ENCODE measurements at regions not wholly inside any gene's neighbourhood (a gene's known extent, or its start where the extent isn't known, plus 50 kb on each side); places are given as distances from the start of the nearest gene placed in this dataset.
"Not testable (repeated sequence)": the region's sequence is repeated elsewhere in the genome, so short reads cannot be mapped to it uniquely, and the experiment has no call there.

- Histone ChIP-seq H3K27ac (no peak overlapping the region), H3K4me3 (no peak overlapping the region), H3K4me1 (no peaks in the 10 kb centered on the region), H3K27me3 (ENCODE audit: insufficient read depth in 3 of 3, low read length in 2 of 3) (no peaks in the 10 kb centered on the region), H3K9me3 (no peaks in the 10 kb centered on the region), H3K36me3 (ENCODE audit: insufficient read depth in 1 of 2, low read depth in 1 of 2) (no peaks in the 10 kb centered on the region)
- DNase-seq (no peak), ATAC-seq (no peak)
- 78 to 91% (median 83%) methylated on average over 1 of the region's 1 CpG for WGBS, 3 donors
- no peak for TF ChIP-seq CTCF (IDR thresholded peaks at IDR 0.05)
- intact Hi-C loops (cut with DNase I), result no loop called here
These were observed 113.1 kb upstream of the XIRP2 start for GRCh38 chr2:166775176-166775575.

GRCh38 chr2:166773308-166773949 is 114.9 kb upstream of the XIRP2 start:
- intact Hi-C loops (cut with DNase I), result no loop called here
- H3K4me3 ChIP-seq, result no peak overlapping the region
- 73 to 78% (median 78%) methylated on average over 3 of the region's 3 CpGs for WGBS, 3 donors

DNA sequence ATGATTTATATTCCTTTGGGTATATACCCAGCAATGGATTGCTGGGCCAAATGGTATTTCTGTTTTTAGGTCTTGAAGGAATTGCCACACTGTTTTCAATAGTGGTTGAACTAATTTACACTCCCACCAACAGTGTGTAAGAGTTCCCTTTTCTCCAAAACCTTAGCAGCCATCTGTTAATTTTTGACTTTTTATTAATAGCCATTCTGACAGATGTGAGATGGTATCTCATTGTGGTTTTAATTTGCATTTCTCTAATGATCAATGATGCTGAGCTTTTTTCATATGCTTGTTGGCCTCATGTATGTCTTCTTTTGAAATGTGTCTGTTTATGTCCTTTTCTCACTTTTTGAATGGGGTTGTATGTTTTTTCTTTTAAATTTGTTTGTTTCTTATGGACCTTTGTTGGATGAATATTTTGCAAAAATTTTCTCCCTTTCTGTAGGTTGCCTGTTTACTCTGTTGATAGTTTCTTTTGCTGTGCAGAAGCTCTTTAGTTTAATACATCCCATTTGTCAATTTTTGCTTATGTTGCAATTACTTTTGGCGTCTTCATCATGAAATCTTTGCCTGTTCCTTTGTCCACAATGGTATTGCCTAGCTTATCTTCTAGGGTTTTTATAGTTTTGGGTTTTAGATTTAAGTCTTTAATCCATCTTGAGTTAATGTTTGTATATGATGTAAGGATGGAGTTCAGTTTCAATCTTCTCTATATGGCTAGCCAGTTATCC is 119.7 kb upstream of the XIRP2 start:
- WGBS, 3 donors, result 39 to 97% (median 52%) methylated on average over 1 of the region's 1 CpG
- no peak for DNase-seq
- no peaks in the 10 kb centered on the region for H3K27me3 ChIP-seq (ENCODE audit: insufficient read depth in 3 of 3, low read length in 2 of 3)
- no peaks in the 10 kb centered on the region for H3K36me3 ChIP-seq (ENCODE audit: insufficient read depth in 1 of 2, low read depth in 1 of 2)
- TF ChIP-seq CTCF (IDR thresholded peaks at IDR 0.05), result no peak
- intact Hi-C loops (cut with DNase I), result no loop called here
- H3K4me1 ChIP-seq, result no peaks in the 10 kb centered on the region
- H3K4me3 ChIP-seq, result no peak overlapping the region
- ATAC-seq, result no peak
- no peak overlapping the region for H3K27ac ChIP-seq
- H3K9me3 ChIP-seq, result peaks cover 14% of the 10 kb centered on the region

More at GRCh38 chr2:166773308-166773949, 114.9 kb upstream of the XIRP2 start:
- ATAC-seq, result no peak
- Histone ChIP-seq H3K9me3 (peaks cover 14% of the 10 kb centered on the region), H3K36me3 (ENCODE audit: insufficient read depth in 1 of 2, low read depth in 1 of 2) (no peaks in the 10 kb centered on the region), H3K4me1 (no peaks in the 10 kb centered on the region), H3K27me3 (ENCODE audit: insufficient read depth in 3 of 3, low read length in 2 of 3) (no peaks in the 10 kb centered on the region), H3K27ac (no peak overlapping the region)
- DNase-seq, result no peak
- no peak for TF ChIP-seq CTCF (IDR thresholded peaks at IDR 0.05)

GRCh38 chr2:166766769-166767322 is 121.4 kb upstream of the XIRP2 start:
- H3K9me3 ChIP-seq, result peaks cover 14% of the 10 kb centered on the region
- 79 to 84% (median 83%) methylated on average over 13 of the region's 13 CpGs for WGBS, 3 donors
- DNase-seq; H3K4me3 ChIP-seq; H3K4me1 ChIP-seq; intact Hi-C loops (cut with DNase I); H3K36me3 ChIP-seq (ENCODE audit: insufficient read depth in 1 of 2, low read depth in 1 of 2); H3K27ac ChIP-seq; H3K27me3 ChIP-seq (ENCODE audit: insufficient read depth in 3 of 3, low read length in 2 of 3); ATAC-seq: not testable (repeated sequence)

DNA sequence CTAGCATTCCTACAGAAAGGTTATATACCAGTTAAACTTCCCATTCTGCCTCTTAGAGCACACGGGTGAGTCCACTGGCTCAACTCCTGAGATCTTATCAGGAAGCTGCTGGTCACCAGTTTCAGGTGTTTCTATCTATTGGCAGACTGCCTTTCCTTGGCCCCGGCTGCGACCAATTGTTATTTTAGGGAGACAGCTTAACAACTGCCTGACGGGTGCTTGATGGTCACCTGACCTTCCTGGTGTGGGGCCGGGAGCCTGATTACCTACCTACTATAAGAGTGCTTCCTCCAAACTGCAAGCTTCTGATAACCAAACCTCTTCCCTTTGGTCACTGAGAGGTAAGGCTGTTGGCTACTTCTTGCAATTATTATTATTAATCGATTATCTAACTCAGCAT is 122.1 kb upstream of the XIRP2 start:
- peaks cover 14% of the 10 kb centered on the region for H3K9me3 ChIP-seq
- H3K27ac ChIP-seq, result no peak overlapping the region
- H3K27me3 ChIP-seq (ENCODE audit: insufficient read depth in 3 of 3, low read length in 2 of 3), result no peaks in the 10 kb centered on the region
- no peak for TF ChIP-seq CTCF (IDR thresholded peaks at IDR 0.05)
- no peaks in the 10 kb centered on the region for H3K4me1 ChIP-seq
- H3K36me3 ChIP-seq (ENCODE audit: insufficient read depth in 1 of 2, low read depth in 1 of 2), result no peaks in the 10 kb centered on the region
- WGBS, 3 donors, result 65 to 69% (median 69%) methylated on average over 6 of the region's 6 CpGs
- no peak for DNase-seq
- intact Hi-C loops (cut with DNase I), result no loop called here
- H3K4me3 ChIP-seq, result no peak overlapping the region
- no peak for ATAC-seq
